Calu3 (cell line): ENCODE measurements at regions not wholly inside any gene's neighbourhood (a gene's known extent, or its start where the extent isn't known, plus 50 kb on each side); places are given as distances from the start of the nearest gene placed in this dataset.
"Not testable (repeated sequence)": the region's sequence is repeated elsewhere in the genome, so short reads cannot be mapped to it uniquely, and the experiment has no call there.

Experiments
- BruUV-seq: library from RNA; stranded (reverse); fragments of 400-500 nt; replicated peaks from 2 replicates; lab custom pipeline; 2021; lab: Mats Ljungman, UMichigan
- CTCF ChIA-PET: fragments of 300-600 bp; sonication (Branson Sonifier 250); formaldehyde crosslinking; loops from one replicate; lab custom pipeline; 2022; ENCODE audit warnings: antibody characterized with exemption; lab: Charles Lee
- DNase-seq: peaks from one replicate; pipeline ENCODE4 v3.0.0; 2022
- H3K27ac Mint-ChIP-seq: one replicate; pipeline ENCODE4 v1.8.0; 2022; ENCODE audit warnings: mixed read lengths; ENCODE audit not compliant: unreplicated experiment
- H3K27me3 Mint-ChIP-seq: one replicate; pipeline ENCODE4 v1.8.0; 2022; ENCODE audit warnings: mixed read lengths; ENCODE audit not compliant: unreplicated experiment
- H3K36me3 Mint-ChIP-seq: one replicate; pipeline ENCODE4 v1.8.0; 2022; ENCODE audit warnings: mild to moderate bottlenecking, moderate library complexity, mixed read lengths; ENCODE audit not compliant: insufficient read depth, unreplicated experiment
- H3K4me1 Mint-ChIP-seq: one replicate; pipeline ENCODE4 v1.8.0; 2022; ENCODE audit warnings: mild to moderate bottlenecking, low read depth, mixed read lengths; ENCODE audit not compliant: unreplicated experiment
- H3K4me3 Mint-ChIP-seq: one replicate; pipeline ENCODE4 v1.8.0; 2022; ENCODE audit warnings: mild to moderate bottlenecking, low read depth, moderate library complexity, mixed read lengths; ENCODE audit not compliant: unreplicated experiment
- H3K9me3 Mint-ChIP-seq: one replicate; pipeline ENCODE4 v1.8.0; 2022; ENCODE audit warnings: low read depth, mixed read lengths; ENCODE audit not compliant: unreplicated experiment
- CTCF ChIP-seq: fragments of 200-600 bp; IDR thresholded peaks from one replicate; pipeline ENCODE4 v1.8.0; 2022; ENCODE audit warnings: antibody characterized with exemption; ENCODE audit not compliant: unreplicated experiment
- intact Hi-C: fragments of 100-400 bp; cut with micrococcal nuclease; formaldehyde crosslinking; loops from one replicate; pipeline ENCODE4 v1.10.0; 2022; ENCODE audit not compliant: unreplicated experiment

- no peak for DNase-seq
- H3K36me3 Mint-ChIP-seq: no peaks in the 10 kb centered on the region
- no peaks in the 10 kb centered on the region for H3K27me3 Mint-ChIP-seq
- CTCF ChIA-PET: no interaction called here
- H3K9me3 Mint-ChIP-seq: peaks cover 9% of the 10 kb centered on the region
- no peak for TF ChIP-seq CTCF
- H3K27ac Mint-ChIP-seq: no peak overlapping the region
- no peaks in the 10 kb centered on the region for H3K4me1 Mint-ChIP-seq
- H3K4me3 Mint-ChIP-seq: no peak overlapping the region
- intact Hi-C loops: no loop called here
- no TSS peak for BruUV-seq
These were observed 155.6 kb upstream of the LMNTD1 start for GRCh38 chr12:25708661-25709060.

- no peak for TF ChIP-seq CTCF
- H3K4me3 Mint-ChIP-seq: no peak overlapping the region
- DNase-seq: no peak
- H3K36me3 Mint-ChIP-seq: no peaks in the 10 kb centered on the region
- intact Hi-C loops: no loop called here
- CTCF ChIA-PET: no interaction called here
- H3K27me3 Mint-ChIP-seq: no peaks in the 10 kb centered on the region
- peaks cover 9% of the 10 kb centered on the region for H3K9me3 Mint-ChIP-seq
- H3K4me1 Mint-ChIP-seq: no peaks in the 10 kb centered on the region
- no TSS peak for BruUV-seq
- no peak overlapping the region for H3K27ac Mint-ChIP-seq
These were observed 157.0 kb upstream of the LMNTD1 start for GRCh38 chr12:25710128-25710527.

- H3K27me3 Mint-ChIP-seq, H3K9me3 Mint-ChIP-seq, BruUV-seq, H3K4me1 Mint-ChIP-seq, H3K4me3 Mint-ChIP-seq, DNase-seq, H3K27ac Mint-ChIP-seq, H3K36me3 Mint-ChIP-seq, intact Hi-C loops: not testable (repeated sequence)
- CTCF ChIA-PET: interaction anchor here (0.6 kb wide), 1 partner anchor 719 kb away, joined by 3 read pairs; no protein-coding TSS in a partner anchor
These were observed 158.0 kb upstream of the LMNTD1 start for GRCh38 chr12:25710938-25711605.

GRCh38 chr12:25712169-25712568 is 159.1 kb upstream of the LMNTD1 start:
- no peak for DNase-seq
- BruUV-seq: no TSS peak
- H3K4me3 Mint-ChIP-seq: no peak overlapping the region
- CTCF ChIA-PET: interaction anchor here (0.7 kb wide), 1 partner anchor 288 kb away, joined by 7 read pairs; no protein-coding TSS in a partner anchor
- H3K4me1 Mint-ChIP-seq: no peaks in the 10 kb centered on the region
- intact Hi-C loops: no loop called here
- TF ChIP-seq CTCF: no peak
- peaks cover 5% of the 10 kb centered on the region for H3K9me3 Mint-ChIP-seq
- H3K27me3 Mint-ChIP-seq: no peaks in the 10 kb centered on the region
- no peak overlapping the region for H3K27ac Mint-ChIP-seq
- no peaks in the 10 kb centered on the region for H3K36me3 Mint-ChIP-seq

- H3K36me3 Mint-ChIP-seq: no peaks in the 10 kb centered on the region
- BruUV-seq: no TSS peak
- H3K4me3 Mint-ChIP-seq: no peak overlapping the region
- H3K9me3 Mint-ChIP-seq: peaks cover 5% of the 10 kb centered on the region
- no peak for TF ChIP-seq CTCF
- CTCF ChIA-PET: no interaction called here
- no peaks in the 10 kb centered on the region for H3K27me3 Mint-ChIP-seq
- no peak overlapping the region for H3K27ac Mint-ChIP-seq
- H3K4me1 Mint-ChIP-seq: no peaks in the 10 kb centered on the region
- intact Hi-C loops: no loop called here
- DNase-seq: no peak
These were observed 160.2 kb upstream of the LMNTD1 start for GRCh38 chr12:25713264-25713663.
